Glomerular visceral epithelial cell (primary cell): ENCODE measurements at regions not wholly inside any gene's neighbourhood (a gene's known extent, or its start where the extent isn't known, plus 50 kb on each side); places are given as distances from the start of the nearest gene placed in this dataset.

Experiments used
- DNase-seq: peaks from one replicate; pipeline ENCODE4 v3.0.0-alpha.2; 2016; ENCODE audit errors: extremely low spot score

GRCh38 chr16:62909597-62909996 lies 873.4 kb upstream of the CDH8 start:
- no peak for DNase-seq

- DNase-seq: no peak
These were observed 871.3 kb upstream of the CDH8 start for GRCh38 chr16:62907562-62907961.

GRCh38 chr16:62903961-62904502 lies 867.8 kb upstream of the CDH8 start:
- DNase-seq: no peak

- no peak for DNase-seq
These were observed 863.5 kb upstream of the CDH8 start for GRCh38 chr16:62899737-62900136.

GRCh38 chr16:62889097-62889496 lies 852.9 kb upstream of the CDH8 start:
- DNase-seq: no peak

GRCh38 chr16:62883509-62883908 lies 847.3 kb upstream of the CDH8 start:
- DNase-seq: no peak

- DNase-seq: no peak
These were observed 846.4 kb upstream of the CDH8 start for GRCh38 chr16:62882552-62883221.

- DNase-seq: no peak
These were observed 839.9 kb upstream of the CDH8 start for GRCh38 chr16:62876133-62876532.

- DNase-seq: no peak
These were observed 836.1 kb upstream of the CDH8 start for GRCh38 chr16:62872339-62872738.

GRCh38 chr16:62870554-62870953 lies 834.3 kb upstream of the CDH8 start:
- no peak for DNase-seq

- no peak for DNase-seq
These were observed 833.6 kb upstream of the CDH8 start for GRCh38 chr16:62869837-62870236.

GRCh38 chr16:62863139-62863538 lies 826.9 kb upstream of the CDH8 start:
- no peak for DNase-seq

- no peak for DNase-seq
These were observed 817.6 kb upstream of the CDH8 start for GRCh38 chr16:62853887-62854286.

GRCh38 chr16:62846399-62847057 lies 810.3 kb upstream of the CDH8 start:
- DNase-seq: no peak

GRCh38 chr16:62832214-62832613 lies 796.0 kb upstream of the CDH8 start:
- DNase-seq: no peak

GRCh38 chr16:62831235-62831850 lies 795.1 kb upstream of the CDH8 start:
- DNase-seq: no peak

- no peak for DNase-seq
These were observed 793.4 kb upstream of the CDH8 start for GRCh38 chr16:62829607-62830006.

GRCh38 chr16:62829084-62829483 lies 792.8 kb upstream of the CDH8 start:
- no peak for DNase-seq

GRCh38 chr16:62821824-62822223 lies 785.6 kb upstream of the CDH8 start:
- no peak for DNase-seq

GRCh38 chr16:62816971-62817519 lies 780.8 kb upstream of the CDH8 start:
- DNase-seq: no peak

- DNase-seq: no peak
These were observed 778.7 kb upstream of the CDH8 start for GRCh38 chr16:62814891-62815290.

- DNase-seq: no peak
These were observed 769.1 kb upstream of the CDH8 start for GRCh38 chr16:62805221-62805857.
